ENCODE measurements at regions not wholly inside any gene's neighbourhood (a gene's known extent, or its start where the extent isn't known, plus 50 kb on each side); places are given as distances from the start of the nearest gene placed in this dataset.

DNA sequence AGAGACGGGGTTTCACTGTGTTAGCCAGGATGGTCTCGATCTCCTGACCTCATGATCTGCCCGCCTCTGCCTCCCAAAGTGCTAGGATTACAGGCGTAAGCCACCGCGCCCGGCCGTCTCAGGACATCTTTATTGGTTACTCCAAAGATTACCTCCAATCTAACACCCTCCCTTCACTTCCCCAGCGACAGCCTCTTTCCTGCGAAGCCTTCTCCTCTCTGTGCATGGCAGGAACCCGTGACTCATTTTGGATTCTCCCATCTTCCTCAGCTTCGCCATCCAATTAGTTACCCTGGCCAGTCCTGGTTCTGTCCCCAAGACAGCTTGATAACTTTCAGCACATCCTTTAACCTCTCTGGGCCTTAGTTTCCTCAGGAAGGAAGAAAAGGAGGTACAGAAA, 51.3 kb upstream of the TOX2 start:
- TF ChIP-seq, protein P1, sequence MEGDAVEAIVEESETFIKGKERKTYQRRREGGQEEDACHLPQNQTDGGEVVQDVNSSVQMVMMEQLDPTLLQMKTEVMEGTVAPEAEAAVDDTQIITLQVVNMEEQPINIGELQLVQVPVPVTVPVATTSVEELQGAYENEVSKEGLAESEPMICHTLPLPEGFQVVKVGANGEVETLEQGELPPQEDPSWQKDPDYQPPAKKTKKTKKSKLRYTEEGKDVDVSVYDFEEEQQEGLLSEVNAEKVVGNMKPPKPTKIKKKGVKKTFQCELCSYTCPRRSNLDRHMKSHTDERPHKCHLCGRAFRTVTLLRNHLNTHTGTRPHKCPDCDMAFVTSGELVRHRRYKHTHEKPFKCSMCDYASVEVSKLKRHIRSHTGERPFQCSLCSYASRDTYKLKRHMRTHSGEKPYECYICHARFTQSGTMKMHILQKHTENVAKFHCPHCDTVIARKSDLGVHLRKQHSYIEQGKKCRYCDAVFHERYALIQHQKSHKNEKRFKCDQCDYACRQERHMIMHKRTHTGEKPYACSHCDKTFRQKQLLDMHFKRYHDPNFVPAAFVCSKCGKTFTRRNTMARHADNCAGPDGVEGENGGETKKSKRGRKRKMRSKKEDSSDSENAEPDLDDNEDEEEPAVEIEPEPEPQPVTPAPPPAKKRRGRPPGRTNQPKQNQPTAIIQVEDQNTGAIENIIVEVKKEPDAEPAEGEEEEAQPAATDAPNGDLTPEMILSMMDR (conservative IDR thresholded peaks at IDR 0.05) = no peak
- TF ChIP-seq ZFX (IDR thresholded peaks at IDR 0.05) = no peak

All from C4-2B (cell line).